ENCODE measurements at regions not wholly inside any gene's neighbourhood (a gene's known extent, or its start where the extent isn't known, plus 50 kb on each side); places are given as distances from the start of the nearest gene placed in this dataset.

- no peak for DNase-seq (ENCODE audit: low read depth, low spot score)
Observed at GRCh38 chr6:168725802-168726201, 284.8 kb downstream of the SMOC2 start.

- no peak for DNase-seq (ENCODE audit: low read depth, low spot score)
Observed at GRCh38 chr6:168724669-168725570, 283.9 kb downstream of the SMOC2 start.

DNA sequence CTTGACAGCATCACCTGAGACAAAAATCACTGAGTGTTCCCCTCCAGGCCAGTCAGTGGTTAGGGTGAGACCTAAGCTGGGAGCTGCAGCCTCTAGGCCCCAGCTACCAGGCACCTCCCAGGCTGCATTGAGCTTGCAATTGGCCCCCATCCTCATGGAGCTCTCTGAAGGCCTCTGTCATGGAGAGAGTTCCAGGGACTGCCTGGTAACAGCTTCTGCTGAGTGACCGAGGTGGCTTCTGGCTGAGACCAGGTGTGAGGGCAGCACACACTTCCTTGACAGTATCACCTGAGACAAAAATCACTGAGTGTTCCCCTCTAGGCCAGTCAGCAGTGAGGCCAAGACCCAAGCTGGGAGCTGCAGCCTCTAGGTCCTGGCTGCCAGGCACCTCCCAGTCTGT, 283.0 kb downstream of the SMOC2 start:
- DNase-seq (ENCODE audit: low read depth, low spot score): no peak

DNA sequence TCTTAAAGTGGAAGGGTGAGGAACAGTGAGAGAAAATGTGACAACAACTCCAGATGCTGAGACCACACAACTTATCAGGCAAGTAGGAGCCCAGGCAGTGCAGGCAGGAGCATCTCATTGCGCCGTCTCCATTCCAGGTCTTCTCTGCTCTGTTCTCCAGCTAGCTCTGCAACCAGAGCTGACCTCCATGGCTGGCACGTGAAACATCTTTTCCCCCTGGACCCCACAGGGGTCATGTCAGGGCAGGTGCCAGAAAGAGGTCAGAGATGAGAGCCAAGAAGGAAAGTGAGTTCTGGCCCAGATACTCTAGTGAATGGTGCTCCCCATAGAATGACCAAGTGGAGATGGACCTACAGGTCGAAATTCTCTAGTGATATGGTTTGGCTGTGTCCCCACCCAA, 281.4 kb downstream of the SMOC2 start:
- DNase-seq (ENCODE audit: low read depth, low spot score): no peak

DNA sequence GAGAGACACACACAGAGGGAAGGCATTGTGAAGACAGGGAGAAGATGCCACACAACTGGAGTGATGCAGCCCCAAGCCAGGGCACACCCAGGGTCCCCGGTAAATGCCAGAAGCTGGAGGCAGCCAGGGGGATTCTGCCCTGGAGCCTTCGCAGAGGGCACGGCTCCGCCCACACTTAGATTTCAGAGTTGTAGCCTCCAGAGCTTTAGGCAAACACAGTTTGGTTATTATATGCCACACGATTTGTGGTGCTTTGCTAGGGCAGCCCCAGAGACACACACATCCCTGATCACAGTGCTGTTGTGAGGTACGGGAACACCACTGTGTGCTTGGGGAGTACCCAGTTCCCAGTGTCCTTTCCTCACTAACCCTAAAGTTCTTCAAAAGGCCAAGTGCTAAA, 280.6 kb downstream of the SMOC2 start:
- DNase-seq (ENCODE audit: low read depth, low spot score): no peak

GRCh38 chr6:168719901-168720300, 278.9 kb downstream of the SMOC2 start:
- DNase-seq (ENCODE audit: low read depth, low spot score): no peak

DNA sequence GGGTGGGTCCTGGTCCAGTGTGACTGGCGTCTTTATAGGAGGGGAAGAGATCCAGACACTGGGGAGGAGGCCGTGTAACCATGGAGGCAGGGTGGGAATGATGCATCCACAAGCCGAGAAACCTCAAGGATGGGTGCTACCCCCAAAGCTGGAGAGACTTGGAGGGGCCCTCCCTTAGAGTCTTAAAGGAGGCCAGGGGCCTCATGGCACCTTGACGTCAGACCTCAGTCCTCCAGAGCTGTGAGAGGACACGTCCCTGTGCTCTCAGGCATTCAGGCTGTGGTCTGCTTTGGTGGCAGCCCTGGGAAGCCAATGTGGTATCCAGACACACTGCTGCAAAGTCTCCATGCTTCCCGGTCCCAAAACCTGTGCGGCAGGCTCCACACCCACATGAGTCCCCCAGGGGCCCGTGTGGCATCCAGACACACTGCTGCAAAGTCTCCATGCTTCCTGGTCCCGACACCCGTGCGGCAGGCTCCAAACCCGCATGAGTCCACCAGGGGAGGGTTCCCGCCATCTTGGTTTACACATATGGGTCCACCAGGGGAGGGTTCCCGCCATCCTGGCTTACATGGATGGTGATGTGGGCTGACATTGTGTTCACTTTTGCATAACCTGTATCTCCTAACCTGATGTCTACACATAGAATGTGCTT, 278.0 kb downstream of the SMOC2 start:
- no peak for DNase-seq (ENCODE audit: low read depth, low spot score)
